ENCODE measurements at regions not wholly inside any gene's neighbourhood (a gene's known extent, or its start where the extent isn't known, plus 50 kb on each side); places are given as distances from the start of the nearest gene placed in this dataset.
"Not testable (repeated sequence)": the region's sequence is repeated elsewhere in the genome, so short reads cannot be mapped to it uniquely, and the experiment has no call there.

- no peak for FAIRE-seq
Measured at GRCh38 chrX:115912372-115912897, 258.1 kb upstream of the AGTR2 start.

GRCh38 chrX:115913575-115913974 is 257.0 kb upstream of the AGTR2 start:
- FAIRE-seq = no peak

- FAIRE-seq = not testable (repeated sequence)
Measured at GRCh38 chrX:115915625-115916024, 254.9 kb upstream of the AGTR2 start.

- FAIRE-seq = no peak
Measured at GRCh38 chrX:115929480-115929879, 241.1 kb upstream of the AGTR2 start.

- no peak for FAIRE-seq
Measured at GRCh38 chrX:115936008-115936407, 234.5 kb upstream of the AGTR2 start.

DNA sequence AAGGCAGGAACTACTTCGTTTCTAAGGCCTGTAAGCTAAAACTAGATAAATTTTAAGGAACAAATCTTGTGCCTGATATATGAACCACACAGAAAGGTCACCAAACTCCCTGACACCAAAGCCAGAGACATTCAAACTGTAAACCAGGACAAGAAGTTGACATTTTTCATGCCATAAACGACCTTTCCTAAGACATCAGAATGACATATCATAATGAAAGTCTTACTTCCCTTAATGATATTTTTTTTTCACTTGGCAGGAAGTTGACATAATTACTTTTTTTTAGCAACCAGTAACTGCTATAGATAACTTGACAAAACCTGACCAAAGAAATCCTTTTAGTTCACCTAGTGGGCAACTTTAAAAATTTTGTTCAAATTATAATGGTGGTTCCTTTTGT is 231.5 kb upstream of the AGTR2 start:
- FAIRE-seq = no peak

DNA sequence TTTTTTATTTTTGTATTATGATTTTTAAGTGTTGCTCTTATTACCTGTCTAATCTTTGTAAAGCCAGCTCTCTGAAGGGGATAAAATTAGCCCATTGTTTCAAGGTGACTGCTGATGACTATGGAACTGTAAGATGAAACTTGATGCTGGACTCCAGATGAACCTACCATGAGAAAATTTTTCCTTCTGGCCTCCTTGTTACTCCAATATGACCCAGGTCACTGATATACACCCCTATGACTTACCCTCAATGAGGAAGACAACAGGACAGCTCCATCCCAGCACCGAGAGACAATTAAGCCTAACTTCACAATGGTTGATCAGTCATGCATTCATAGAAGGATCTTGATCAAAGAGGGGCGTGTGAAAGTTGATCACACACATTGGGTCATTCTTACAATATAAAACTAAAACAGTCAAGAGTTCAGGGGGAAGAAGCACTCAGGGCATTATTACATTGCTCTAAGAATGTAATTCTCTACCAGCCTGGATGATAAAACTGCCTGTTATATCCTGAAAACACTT is 230.8 kb upstream of the AGTR2 start:
- FAIRE-seq = no peak

GRCh38 chrX:115940348-115940747 is 230.2 kb upstream of the AGTR2 start:
- FAIRE-seq = no peak

DNA sequence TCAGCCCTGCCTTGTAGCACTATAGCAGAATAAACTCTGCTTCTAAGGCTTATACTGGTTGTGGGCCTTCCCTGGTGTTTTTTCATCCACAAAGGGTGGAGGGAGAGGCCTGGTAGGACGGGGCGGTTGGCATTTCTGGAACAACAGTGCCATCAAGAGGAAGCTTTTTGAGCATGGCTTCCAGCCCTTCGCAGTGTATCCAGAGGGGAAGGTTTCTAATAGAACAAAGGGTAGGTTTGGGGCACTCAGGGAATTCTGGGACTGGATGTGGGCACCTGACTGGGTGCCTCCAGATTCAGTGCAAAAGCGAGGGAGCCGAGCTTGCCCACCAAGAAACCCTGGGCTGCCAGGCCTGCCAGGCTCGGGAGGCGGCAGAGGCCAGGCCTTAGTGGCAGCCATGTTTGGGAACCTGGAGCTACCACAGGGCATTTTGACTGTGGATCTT is 229.6 kb upstream of the AGTR2 start:
- peak; percentile 75 for FAIRE-seq

GRCh38 chrX:115941388-115941787 is 229.2 kb upstream of the AGTR2 start:
- FAIRE-seq = no peak

DNA sequence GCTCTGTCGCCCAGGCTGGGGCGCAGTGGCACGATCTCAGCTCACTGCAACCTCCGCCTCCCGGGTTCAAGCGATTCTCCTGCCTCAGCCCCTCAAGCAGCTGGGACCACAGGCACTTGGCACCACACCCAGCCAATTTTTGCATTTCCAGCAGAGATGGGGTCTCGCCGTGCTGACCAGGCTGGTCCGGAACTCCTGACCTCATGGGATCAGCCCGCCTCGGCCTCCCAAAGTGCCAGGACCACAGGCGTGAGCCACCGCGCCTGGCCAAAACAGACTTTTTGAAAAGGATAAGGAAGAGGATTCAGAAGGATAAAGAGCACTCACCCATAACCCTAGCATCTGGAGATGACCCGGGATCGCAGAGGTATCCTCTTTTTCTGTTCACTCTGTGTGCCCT is 224.5 kb upstream of the AGTR2 start:
- FAIRE-seq = no peak

- FAIRE-seq = no peak
Measured at GRCh38 chrX:115948018-115948923, 222.3 kb upstream of the AGTR2 start.

DNA sequence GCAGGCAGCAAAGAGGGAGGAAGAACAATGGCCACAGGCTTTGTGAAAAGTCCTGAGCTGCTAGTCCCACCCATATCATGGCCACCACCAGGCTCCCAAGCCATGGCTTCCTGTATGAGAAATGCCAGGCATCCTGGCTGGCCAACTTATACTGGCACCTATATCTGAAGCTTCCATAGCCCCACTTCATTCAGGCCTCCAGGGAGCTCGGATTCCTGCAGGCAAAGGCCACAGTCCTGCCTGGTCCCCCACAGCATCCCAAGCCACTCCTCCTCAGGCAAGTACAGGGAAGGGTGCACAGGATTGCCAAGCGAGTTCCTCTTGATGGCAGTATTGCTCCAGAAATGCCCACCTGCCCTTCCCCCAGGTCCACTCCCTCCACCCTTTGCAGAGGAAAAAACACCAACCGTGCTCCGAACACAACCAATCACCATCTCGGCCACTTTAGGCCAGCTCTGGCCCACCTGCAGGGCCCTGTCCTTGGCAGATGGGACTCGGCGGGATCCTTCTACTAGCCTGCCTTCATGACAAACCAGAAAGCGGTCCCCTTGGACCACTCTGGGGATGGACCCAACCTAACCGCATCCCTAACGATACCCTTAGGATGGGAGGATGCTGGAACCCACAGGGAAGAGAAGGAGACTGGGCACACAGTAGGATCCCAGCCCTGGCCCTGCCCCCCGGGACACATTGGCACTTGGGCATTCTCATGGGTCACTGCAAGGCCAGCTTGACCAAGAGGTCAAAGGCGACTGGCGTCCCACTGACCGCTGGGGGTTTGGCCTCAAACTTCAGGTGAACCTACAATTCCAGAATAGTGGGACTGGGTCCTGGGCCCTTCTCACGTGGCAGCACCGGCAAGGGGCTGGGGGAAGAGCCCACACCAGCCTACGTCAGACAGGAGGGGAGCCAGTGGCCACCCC is 220.4 kb upstream of the AGTR2 start:
- no peak for FAIRE-seq

- FAIRE-seq = no peak
Measured at GRCh38 chrX:115952417-115953092, 218.0 kb upstream of the AGTR2 start.

GRCh38 chrX:115957862-115958490 is 212.6 kb upstream of the AGTR2 start:
- FAIRE-seq = no peak

GRCh38 chrX:115958687-115959359 is 211.7 kb upstream of the AGTR2 start:
- no peak for FAIRE-seq

DNA sequence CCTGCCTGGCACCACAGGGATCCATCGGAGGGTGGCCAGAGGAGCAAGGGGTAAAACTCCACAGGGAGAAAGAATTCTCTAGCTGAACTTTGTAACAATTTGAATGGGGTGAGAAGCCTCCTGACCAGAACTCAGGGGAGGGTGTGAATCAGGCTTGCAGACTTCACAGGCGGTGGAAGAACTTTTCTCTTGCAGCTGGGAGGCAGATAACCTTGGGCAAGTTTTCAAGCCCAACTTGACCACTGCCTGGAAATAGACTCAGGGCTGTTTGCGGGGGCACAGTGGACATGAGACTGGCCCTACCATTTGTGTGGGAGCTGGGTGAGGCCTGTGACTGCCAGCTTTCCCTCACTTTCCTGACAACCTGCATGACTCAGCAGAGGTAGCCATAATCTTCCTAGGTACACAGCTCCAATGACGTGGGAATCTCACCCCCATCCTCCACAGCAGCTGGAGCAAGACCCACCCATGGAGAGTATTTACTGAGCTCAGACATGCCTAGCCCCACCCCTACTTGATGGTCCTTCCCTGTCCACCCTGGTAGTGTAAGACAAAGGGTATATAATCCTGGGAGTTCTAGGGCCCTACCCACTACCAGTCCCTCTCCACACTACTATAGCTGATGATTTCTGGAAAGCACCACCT is 210.0 kb upstream of the AGTR2 start:
- FAIRE-seq = no peak

GRCh38 chrX:115966920-115967319 is 203.6 kb upstream of the AGTR2 start:
- no peak for FAIRE-seq

GRCh38 chrX:115968436-115969252 is 201.9 kb upstream of the AGTR2 start:
- no peak for FAIRE-seq

DNA sequence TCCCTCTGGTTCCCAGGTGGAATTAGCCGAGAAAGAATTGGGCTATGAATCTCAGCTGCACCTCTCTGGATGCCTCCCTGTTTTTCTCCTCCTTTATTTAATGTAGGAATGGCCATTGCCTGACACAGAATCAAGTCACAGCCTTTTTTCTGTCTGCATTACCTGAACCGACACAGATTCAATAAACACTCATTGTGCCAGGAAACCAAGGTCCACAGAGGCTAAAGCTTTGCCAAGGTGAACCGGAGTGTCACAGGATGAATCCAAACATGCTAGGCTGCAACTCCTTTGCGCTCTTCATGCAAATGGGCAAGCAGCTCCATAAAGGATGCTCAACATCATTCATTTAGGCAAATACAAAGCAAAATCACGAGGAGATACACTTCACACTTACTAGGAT is 199.8 kb upstream of the AGTR2 start:
- no peak for FAIRE-seq
